WTC11 (cell line): ENCODE measurements at regions not wholly inside any gene's neighbourhood (a gene's known extent, or its start where the extent isn't known, plus 50 kb on each side); places are given as distances from the start of the nearest gene placed in this dataset.

Source experiments
- ATAC-seq: fragments of 200-7000 bp; cut with Tn5 transposase; 2 replicates; pipeline ENCODE4 v1.10.0; 2021; ENCODE audit warnings: mild to moderate bottlenecking, moderate library complexity
- CTCF ChIA-PET: fragments of 300-600 bp; sonication (Branson Sonifier 250); formaldehyde crosslinking; loops from one replicate; lab custom pipeline; 2021; ENCODE audit warnings: antibody characterized with exemption; lab: Charles Lee
- POLR2A ChIA-PET: fragments of 350-600 bp; sonication (Branson Sonifier 250); formaldehyde crosslinking; loops from one replicate; lab custom pipeline; 2021; ENCODE audit warnings: antibody characterized with exemption; lab: Charles Lee
- DNase-seq: peaks from one replicate; pipeline ENCODE4 v3.0.0; 2021; ENCODE audit warnings: low spot score
- H3K27ac Mint-ChIP-seq: 2 replicates; pipeline ENCODE4 v1.8.0; 2021; ENCODE audit warnings: mixed read lengths
- H3K27me3 Mint-ChIP-seq: 2 replicates; pipeline ENCODE4 v1.8.0; 2021; ENCODE audit warnings: low read depth, mild to moderate bottlenecking, moderate library complexity, mixed read lengths
- H3K36me3 Mint-ChIP-seq: 2 replicates; pipeline ENCODE4 v1.8.0; 2021; ENCODE audit warnings: mixed read lengths
- H3K4me1 Mint-ChIP-seq: 2 replicates; pipeline ENCODE4 v1.8.0; 2022; ENCODE audit warnings: mixed read lengths
- H3K4me3 Mint-ChIP-seq: 2 replicates; pipeline ENCODE4 v1.8.0; 2021; ENCODE audit warnings: mild to moderate bottlenecking, moderate library complexity, mixed read lengths
- H3K9me3 Mint-ChIP-seq: 2 replicates; pipeline ENCODE4 v1.8.0; 2021; ENCODE audit warnings: mixed read lengths
- ATF1 ChIP-seq: sonication (generic); formaldehyde crosslinking; IDR thresholded peaks from 2 replicates; pipeline ENCODE4 v1.8.1; 2023; ENCODE audit warnings: mild to moderate bottlenecking, moderate library complexity, missing genetic modification reagents
- ATF2 ChIP-seq: sonication (generic); formaldehyde crosslinking; IDR thresholded peaks from 2 replicates; pipeline ENCODE4 v1.8.1; 2022; ENCODE audit warnings: low read depth, missing genetic modification reagents, borderline replicate concordance
- ATF3 ChIP-seq: sonication (generic); formaldehyde crosslinking; conservative IDR thresholded peaks from 2 replicates; pipeline ENCODE4 v1.8.1; 2022; ENCODE audit warnings: mild to moderate bottlenecking, missing genetic modification reagents
- CREB1 ChIP-seq: sonication (generic); formaldehyde crosslinking; IDR thresholded peaks from 2 replicates; pipeline ENCODE4 v1.8.0; 2023; ENCODE audit warnings: mild to moderate bottlenecking, missing genetic modification reagents
- CREM ChIP-seq: sonication (generic); formaldehyde crosslinking; IDR thresholded peaks from 2 replicates; pipeline ENCODE4 v1.8.1; 2022; ENCODE audit warnings: mild to moderate bottlenecking, missing genetic modification reagents, moderate library complexity
- CTCF ChIP-seq: fragments of 200-600 bp; IDR thresholded peaks from 2 replicates; pipeline ENCODE4 v1.8.0; 2022; ENCODE audit warnings: antibody characterized with exemption
- E2F4 ChIP-seq: sonication (generic); formaldehyde crosslinking; IDR thresholded peaks from 2 replicates; pipeline ENCODE4 v1.8.1; 2022; ENCODE audit warnings: low read depth, mild to moderate bottlenecking, moderate library complexity, missing genetic modification reagents, borderline replicate concordance
- ELF4 ChIP-seq: sonication (generic); formaldehyde crosslinking; IDR thresholded peaks from 2 replicates; pipeline ENCODE4 v1.8.1; 2022; ENCODE audit warnings: low read depth, mild to moderate bottlenecking, moderate library complexity, missing genetic modification reagents
- IRF1 ChIP-seq: sonication (generic); formaldehyde crosslinking; IDR thresholded peaks from 2 replicates; pipeline ENCODE4 v1.8.0; 2023; ENCODE audit warnings: missing genetic modification reagents
- JUN ChIP-seq: sonication (generic); formaldehyde crosslinking; IDR thresholded peaks from 2 replicates; pipeline ENCODE4 v1.8.0; 2023; ENCODE audit warnings: mild to moderate bottlenecking, missing genetic modification reagents
- MYBL2 ChIP-seq: sonication (generic); formaldehyde crosslinking; IDR thresholded peaks from 2 replicates; pipeline ENCODE4 v1.8.1; 2023; ENCODE audit warnings: mild to moderate bottlenecking, moderate library complexity, missing genetic modification reagents
- NFYB ChIP-seq: sonication (generic); formaldehyde crosslinking; conservative IDR thresholded peaks from 2 replicates; pipeline ENCODE4 v1.8.0; 2022; ENCODE audit warnings: low read depth, missing genetic modification reagents
- NR2C2 ChIP-seq: sonication (generic); formaldehyde crosslinking; IDR thresholded peaks from 2 replicates; pipeline ENCODE4 v1.8.0; 2022; ENCODE audit warnings: mild to moderate bottlenecking, missing genetic modification reagents
- PRDM15 ChIP-seq: sonication (generic); formaldehyde crosslinking; IDR thresholded peaks from 2 replicates; pipeline ENCODE4 v1.8.0; 2022; ENCODE audit warnings: missing genetic modification reagents
- PRRX2 ChIP-seq: fragments of 250-450 bp; sonication (Bioruptor Pico); IDR thresholded peaks from 2 replicates; pipeline ENCODE4 v1.8.0; 2021; ENCODE audit warnings: mild to moderate bottlenecking
- SMAD4 ChIP-seq: sonication (generic); formaldehyde crosslinking; IDR thresholded peaks from 2 replicates; pipeline ENCODE4 v1.8.0; 2022; ENCODE audit warnings: mild to moderate bottlenecking, missing genetic modification reagents
- STAT6 ChIP-seq: sonication (generic); formaldehyde crosslinking; conservative IDR thresholded peaks from 2 replicates; pipeline ENCODE4 v1.8.1; 2023; ENCODE audit warnings: mild to moderate bottlenecking, low read depth, missing genetic modification reagents, moderate library complexity
- TEAD1 ChIP-seq: sonication (generic); formaldehyde crosslinking; IDR thresholded peaks from 2 replicates; pipeline ENCODE4 v1.8.0; 2022; ENCODE audit warnings: mild to moderate bottlenecking, missing genetic modification reagents
- ZNF317 ChIP-seq: sonication (generic); formaldehyde crosslinking; IDR thresholded peaks from 2 replicates; pipeline ENCODE4 v1.8.1; 2023; ENCODE audit warnings: low read depth, mild to moderate bottlenecking, moderate library complexity, missing genetic modification reagents, borderline replicate concordance

- TF ChIP-seq TEAD1 (CRISPR knock-in tag) = no peak
- no peak for TF ChIP-seq NR2C2
- TF ChIP-seq E2F4 (CRISPR knock-in tag) = no peak
- TF ChIP-seq MYBL2 (CRISPR knock-in tag) = no peak
- TF ChIP-seq CREM = no peak
- TF ChIP-seq ATF2 (CRISPR knock-in tag) = no peak
- TF ChIP-seq PRDM15 (CRISPR knock-in tag) = no peak
- no peak for TF ChIP-seq CREB1 (CRISPR knock-in tag)
- TF ChIP-seq SMAD4 (CRISPR knock-in tag) = no peak
These were observed 489.0 kb downstream of the NTRK2 start (continued) for GRCh38 chr9:85158512-85158911.

- TF ChIP-seq PRRX2 (CRISPR knock-in tag) (no peak), JUN (no peak), CTCF (no peak), NFYB (CRISPR knock-in tag) (no peak), ELF4 (CRISPR knock-in tag) (no peak), ZNF317 (CRISPR knock-in tag) (no peak), STAT6 (no peak), ATF1 (CRISPR knock-in tag) (no peak), ATF3 (CRISPR knock-in tag) (no peak), IRF1 (CRISPR knock-in tag) (no peak)
- H3K27ac Mint-ChIP-seq = no peak overlapping the region
- ChIA-PET CTCF (no interaction called here), POLR2A (no interaction called here)
- no peak for DNase-seq
- no peak overlapping the region for H3K4me3 Mint-ChIP-seq
- peaks cover 14% of the 10 kb centered on the region for H3K4me1 Mint-ChIP-seq
- H3K27me3 Mint-ChIP-seq = no peaks in the 10 kb centered on the region
- H3K36me3 Mint-ChIP-seq = no peaks in the 10 kb centered on the region
- ATAC-seq = no peak
- H3K9me3 Mint-ChIP-seq = no peaks in the 10 kb centered on the region
These were observed 488.2 kb downstream of the NTRK2 start for GRCh38 chr9:85157772-85158171.
